ENCODE measurements at regions not wholly inside any gene's neighbourhood (a gene's known extent, or its start where the extent isn't known, plus 50 kb on each side); places are given as distances from the start of the nearest gene placed in this dataset.

GRCh38 chr11:36974771-36975170, 376.7 kb upstream of the RAG2 start:
- TF ChIP-seq CTCF (IDR thresholded peaks at IDR 0.05) (no peak), POLR2AphosphoS5 (IDR thresholded peaks at IDR 0.05) (no peak), EP300 (IDR thresholded peaks at IDR 0.05) (no peak)

Data from stomach (tissue), 4 donors.